DMS153 (cell line): ENCODE measurements at regions not wholly inside any gene's neighbourhood (a gene's known extent, or its start where the extent isn't known, plus 50 kb on each side); places are given as distances from the start of the nearest gene placed in this dataset.
A peak's percentile ranks its signal among the peaks of the same experiment; 100 is the strongest.

Experiments
- DNase-seq: peaks from one replicate; lab custom pipeline; 2025; lab: John Stamatoyannopoulos, UW

- peak; percentile 54 for DNase-seq
Measured at GRCh38 chr14:85463512-85463911, 66.4 kb upstream of the FLRT2 start.

GRCh38 chr14:85464135-85464895 is 65.6 kb upstream of the FLRT2 start:
- DNase-seq: no peak

DNA sequence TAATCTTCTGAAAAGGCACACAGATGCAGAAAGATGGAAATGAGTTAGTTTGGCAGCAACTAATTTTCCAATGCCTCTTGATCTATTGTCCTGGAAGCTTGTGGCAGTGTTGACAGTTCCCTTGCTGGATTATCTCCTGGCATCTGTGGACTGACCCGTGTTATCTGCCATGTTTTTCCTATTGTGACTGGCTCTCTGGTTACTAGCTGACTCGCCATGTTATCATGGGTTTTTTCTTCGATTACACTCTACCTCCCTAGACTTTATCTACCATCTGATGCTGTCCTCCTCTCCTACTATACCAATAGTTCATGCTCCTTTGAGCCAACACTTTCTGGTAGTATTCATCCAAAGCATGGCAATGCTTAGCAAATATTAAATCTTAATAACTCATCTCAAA is 63.3 kb upstream of the FLRT2 start:
- no peak for DNase-seq

DNA sequence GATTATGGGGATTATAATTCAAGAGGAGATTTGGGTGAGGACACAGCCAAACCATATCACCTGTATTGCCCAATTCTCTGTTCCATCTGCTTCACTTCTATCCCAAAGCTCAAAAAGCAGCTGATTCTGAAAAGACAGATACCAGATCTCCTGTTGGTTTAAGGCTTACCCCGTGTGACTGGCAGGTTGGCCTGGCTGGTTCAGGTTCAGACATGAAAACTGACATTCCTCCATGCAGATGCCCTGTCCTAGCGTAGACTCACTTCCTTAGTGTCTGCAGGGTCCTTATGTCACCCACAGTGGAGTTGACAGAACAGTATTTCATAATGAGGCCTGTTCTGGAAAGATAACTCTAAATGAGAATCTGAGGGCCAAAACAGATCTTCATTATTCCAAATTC is 61.1 kb upstream of the FLRT2 start:
- DNase-seq: no peak

DNA sequence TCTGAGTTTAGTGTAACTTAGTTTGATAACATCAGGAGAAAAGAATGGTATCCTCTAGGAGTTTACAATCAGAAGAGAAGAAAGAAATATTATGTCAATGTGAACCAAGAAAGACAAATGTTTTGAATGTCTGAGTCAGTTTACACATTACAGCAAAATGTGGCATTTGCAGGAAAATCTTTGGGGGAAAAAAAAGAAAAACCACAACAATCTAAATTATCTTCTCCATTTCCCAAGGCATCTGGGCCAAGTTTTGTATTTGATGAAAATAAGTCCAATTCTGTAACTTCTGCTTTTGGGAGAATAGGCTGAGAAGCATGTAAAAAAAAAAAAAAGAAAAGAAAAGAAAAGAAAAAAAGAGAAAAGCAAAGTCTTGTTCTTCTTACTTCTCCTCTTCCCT is 58.8 kb upstream of the FLRT2 start:
- DNase-seq: no peak

DNA sequence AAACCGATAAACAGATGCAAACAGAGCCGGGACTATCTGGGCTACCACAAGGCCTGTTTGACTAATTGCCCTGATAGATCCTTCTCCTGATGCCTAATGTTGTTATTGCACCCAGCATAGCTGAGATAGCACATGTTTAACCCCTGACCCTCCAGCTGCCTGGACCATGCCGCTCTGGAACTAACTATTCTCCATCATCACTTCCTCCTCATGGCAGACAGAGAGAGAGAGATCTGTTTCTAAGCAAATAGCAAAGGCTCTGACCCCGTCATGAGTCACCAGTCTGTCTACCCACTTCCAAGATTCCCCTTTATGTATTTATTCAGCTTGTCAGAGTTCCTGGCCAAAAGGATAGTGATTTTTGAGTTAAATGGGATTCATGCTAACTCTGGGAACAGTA is 58.2 kb upstream of the FLRT2 start:
- DNase-seq: peak; percentile 45

DNA sequence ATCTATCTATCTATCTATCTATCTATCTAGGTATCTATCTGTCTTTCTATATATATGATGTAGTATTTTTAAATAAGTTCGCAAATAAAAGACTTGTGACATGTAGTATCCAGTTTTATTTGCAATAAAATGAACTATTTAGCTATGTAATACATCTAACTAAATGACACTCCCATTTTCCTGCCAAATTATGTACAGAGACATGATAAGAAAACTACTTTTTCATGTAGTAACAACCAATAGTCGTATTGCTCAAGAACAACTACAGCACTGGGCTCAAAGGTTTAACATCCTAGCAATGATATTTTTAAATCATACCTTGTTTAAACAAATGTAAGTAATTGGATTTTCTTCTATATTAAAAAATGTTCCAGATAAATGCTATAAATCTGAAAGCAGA is 55.5 kb upstream of the FLRT2 start:
- no peak for DNase-seq

DNA sequence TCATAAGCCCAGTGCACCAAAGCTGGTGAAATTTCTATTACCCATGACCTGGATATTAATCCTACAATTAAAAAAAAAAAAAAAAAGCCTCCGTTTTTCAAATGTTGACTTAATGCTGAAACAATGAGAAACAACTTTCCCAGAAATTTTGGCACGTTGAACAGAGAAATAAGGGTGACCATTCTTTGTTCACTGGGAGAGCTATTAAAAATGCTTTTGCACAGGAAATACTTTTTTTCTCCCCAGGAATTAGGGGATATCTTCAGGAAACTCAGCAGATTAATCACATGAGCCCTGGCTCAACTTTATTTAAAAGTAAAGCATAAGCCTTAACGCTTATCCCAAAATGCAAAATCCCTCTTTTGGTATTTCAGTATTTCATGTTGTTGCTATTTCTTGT is 54.8 kb upstream of the FLRT2 start:
- DNase-seq: no peak

DNA sequence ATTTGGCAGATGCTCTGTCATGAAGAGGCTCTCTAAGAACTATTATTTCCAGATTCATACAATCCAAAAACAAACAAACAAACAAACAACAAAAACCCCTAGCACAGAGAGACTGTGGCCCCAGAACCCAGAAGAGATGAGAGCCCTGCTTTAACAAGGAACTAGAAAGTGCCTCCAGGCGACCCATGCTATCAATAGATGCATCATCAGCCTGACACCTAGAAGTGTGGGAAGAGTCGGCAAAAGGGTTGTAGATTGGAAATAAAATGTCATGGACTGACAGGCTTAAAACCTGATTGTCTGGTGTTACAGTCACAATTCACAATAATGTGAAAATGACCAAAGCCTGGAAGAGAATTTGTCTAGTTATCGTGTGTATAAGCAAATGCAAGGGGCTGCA is 50.6 kb upstream of the FLRT2 start:
- DNase-seq: no peak

GRCh38 chr14:85479771-85480170 is 50.2 kb upstream of the FLRT2 start:
- DNase-seq: no peak
